Ishikawa (cell line): ENCODE measurements at regions not wholly inside any gene's neighbourhood (a gene's known extent, or its start where the extent isn't known, plus 50 kb on each side); places are given as distances from the start of the nearest gene placed in this dataset.

Experiments used
- CEBPB ChIP-seq: IDR thresholded peaks from 2 replicates; pipeline ENCODE4 v1.6.1; 2012
- CREB1 ChIP-seq: IDR thresholded peaks from 2 replicates; pipeline ENCODE4 v1.6.1; 2012; ENCODE audit warnings: low read depth
- EGR1 ChIP-seq: IDR thresholded peaks from 2 replicates; pipeline ENCODE4 v1.6.1; 2012
- EP300 ChIP-seq: IDR thresholded peaks from 2 replicates; pipeline ENCODE4 v1.6.1; 2012; ENCODE audit warnings: borderline replicate concordance
- FOXM1 ChIP-seq: IDR thresholded peaks from 2 replicates; pipeline ENCODE4 v1.6.1; 2012; ENCODE audit warnings: low read depth, borderline replicate concordance
- MAX ChIP-seq: IDR thresholded peaks from 2 replicates; pipeline ENCODE4 v1.6.1; 2012
- NFIC ChIP-seq: IDR thresholded peaks from 2 replicates; pipeline ENCODE4 v1.6.1; 2012
- RAD21 ChIP-seq: IDR thresholded peaks from 2 replicates; pipeline ENCODE4 v1.6.1; 2012; ENCODE audit warnings: low read depth
- REST ChIP-seq: IDR thresholded peaks from 2 replicates; pipeline ENCODE4 v1.6.1; 2012; ENCODE audit warnings: low read depth, mild to moderate bottlenecking
- TAF1 ChIP-seq: IDR thresholded peaks from 2 replicates; pipeline ENCODE4 v1.6.1; 2012; ENCODE audit warnings: low read depth, mild to moderate bottlenecking
- TCF12 ChIP-seq: IDR thresholded peaks from 2 replicates; pipeline ENCODE4 v1.6.1; 2012; ENCODE audit warnings: low read depth
- TEAD4 ChIP-seq: IDR thresholded peaks from 2 replicates; pipeline ENCODE4 v1.6.1; 2012
- USF1 ChIP-seq: IDR thresholded peaks from 2 replicates; pipeline ENCODE4 v1.6.1; 2012
- YY1 ChIP-seq: IDR thresholded peaks from 2 replicates; pipeline ENCODE4 v1.6.1; 2012; ENCODE audit warnings: low read depth
- ZBTB7A ChIP-seq: IDR thresholded peaks from 2 replicates; pipeline ENCODE4 v1.6.1; 2012; ENCODE audit warnings: low read depth

GRCh38 chr13:89610331-89610730 is 1737.2 kb upstream of the MIR17HG start:
- TF ChIP-seq MAX = no peak
- TF ChIP-seq YY1 = no peak
- TF ChIP-seq FOXM1 = no peak
- no peak for TF ChIP-seq NFIC
- no peak for TF ChIP-seq EP300

GRCh38 chr13:89610881-89611280 is 1736.6 kb upstream of the MIR17HG start:
- TF ChIP-seq YY1 = no peak

GRCh38 chr13:89627996-89628395 is 1719.5 kb upstream of the MIR17HG start:
- no peak for TF ChIP-seq ZBTB7A
- no peak for TF ChIP-seq MAX
- TF ChIP-seq EP300 = no peak
- TF ChIP-seq CREB1 = no peak
- no peak for TF ChIP-seq YY1
- no peak for TF ChIP-seq TEAD4
- no peak for TF ChIP-seq TCF12
- TF ChIP-seq NFIC = no peak
- TF ChIP-seq REST = no peak
- TF ChIP-seq USF1 = no peak
- no peak for TF ChIP-seq FOXM1
- no peak for TF ChIP-seq RAD21

- TF ChIP-seq TAF1 = no peak
- no peak for TF ChIP-seq NFIC
- TF ChIP-seq REST = no peak
- TF ChIP-seq FOXM1 = no peak
- no peak for TF ChIP-seq YY1
- no peak for TF ChIP-seq CREB1
Observed at GRCh38 chr13:89628567-89628966, 1718.9 kb upstream of the MIR17HG start.

GRCh38 chr13:89650226-89650625 is 1697.3 kb upstream of the MIR17HG start:
- no peak for TF ChIP-seq EP300

- TF ChIP-seq EP300 (no peak), EGR1 (no peak), ZBTB7A (no peak), TEAD4 (no peak), MAX (no peak), NFIC (no peak), TCF12 (no peak), FOXM1 (no peak), CEBPB (no peak), TAF1 (no peak), USF1 (no peak), CREB1 (no peak), REST (no peak), YY1 (no peak), RAD21 (no peak)
Observed at GRCh38 chr13:89660752-89661151, 1686.7 kb upstream of the MIR17HG start.
